B cell (primary cell): ENCODE measurements at regions not wholly inside any gene's neighbourhood (a gene's known extent, or its start where the extent isn't known, plus 50 kb on each side); places are given as distances from the start of the nearest gene placed in this dataset.

Experiments used
- ATAC-seq: fragments of 200-7000 bp; cut with Tn5 transposase; one replicate; pipeline ENCODE4 v1.10.0; 2021; ENCODE audit warnings: low read depth, mild to moderate bottlenecking, moderate number of reproducible peaks, moderate library complexity
- CTCF ChIA-PET: fragments of 350-600 bp; sonication (Branson Sonifier 250); formaldehyde crosslinking; loops from one replicate; lab custom pipeline; 2021; ENCODE audit warnings: antibody characterized with exemption, inconsistent platforms; lab: Charles Lee
- POLR2A ChIA-PET: fragments of 350-600 bp; sonication (Branson Sonifier 250); formaldehyde crosslinking; loops from one replicate; lab custom pipeline; 2021; ENCODE audit warnings: antibody characterized with exemption; lab: Charles Lee
- DNase-seq: peaks from one replicate; pipeline ENCODE4 v3.0.0; 2013
- H2AFZ ChIP-seq: 2 replicates; pipeline ENCODE4 v1.6.1; 2012; ENCODE audit warnings: mild to moderate bottlenecking, low read depth, low read length; ENCODE audit not compliant: insufficient read depth, poor library complexity, severe bottlenecking
- H3K27ac ChIP-seq, 2 donors: 1 replicate in 1 of 2; 2 replicates in 1 of 2; pipeline ENCODE4 v1.5.1; 2012 to 2013; ENCODE audit warnings: low read length in 2 of 2, mild to moderate bottlenecking in 2 of 2, moderate library complexity in 1 of 2
- H3K27me3 ChIP-seq, 4 experiments: fragments of 200-600 bp in 1 of 4; sonication (generic) in 1 of 4; replicated peaks in 1 of 4; 1 replicate in 2 of 4; 2 replicates in 2 of 4; pipeline versions ENCODE4 v1.6.1 to v1.7.0; 2013 to 2016; ENCODE audit warnings: low read length in 3 of 4, mild to moderate bottlenecking in 2 of 4, mixed read lengths in 1 of 4, moderate library complexity in 1 of 4; ENCODE audit not compliant: insufficient read depth in 4 of 4, control insufficient read depth in 3 of 4; ENCODE audit errors: control extremely low read depth in 1 of 4
- H3K36me3 ChIP-seq, 2 experiments: replicated peaks in 1 of 2; 1 replicate in 1 of 2; 2 replicates in 1 of 2; pipeline versions ENCODE4 v1.6.1 to v1.7.1; 2013; ENCODE audit warnings: low read length in 1 of 2; ENCODE audit not compliant: insufficient read depth in 2 of 2, control insufficient read depth in 1 of 2; ENCODE audit errors: control extremely low read depth in 1 of 2, extremely low read depth in 1 of 2
- H3K4me1 ChIP-seq, 2 donors: fragments of 200-600 bp in 1 of 2; sonication (generic) in 1 of 2; 1 replicate in 1 of 2; 2 replicates in 1 of 2; pipeline versions ENCODE4 v1.5.1 to v1.6.1; 2013 to 2017; ENCODE audit warnings: low read length in 2 of 2; ENCODE audit not compliant: control insufficient read depth in 2 of 2, insufficient read depth in 2 of 2
- H3K4me2 ChIP-seq: replicated peaks from 2 replicates; pipeline ENCODE3; 2012; ENCODE audit warnings: mild to moderate bottlenecking, low read depth, low read length; ENCODE audit not compliant: poor library complexity, severe bottlenecking
- H3K4me3 ChIP-seq, 5 experiments: fragments of 200-600 bp in 1 of 5; sonication (generic) in 1 of 5; 1 replicate in 3 of 5; 2 replicates in 2 of 5; pipeline versions ENCODE4 v1.5.1 to v1.7.0; 2011 to 2016; ENCODE audit warnings: low read length in 4 of 5, mild to moderate bottlenecking in 4 of 5, low read depth in 2 of 5, control low read depth in 1 of 5, moderate library complexity in 1 of 5; ENCODE audit not compliant: insufficient read depth in 1 of 5; ENCODE audit errors: control extremely low read depth in 1 of 5, extremely low read depth in 1 of 5
- H3K79me2 ChIP-seq: fragments of 200-600 bp; sonication (generic); one replicate; pipeline ENCODE4 v1.6.0; 2016; ENCODE audit warnings: low read length; ENCODE audit not compliant: control insufficient read depth, insufficient read depth
- H3K9ac ChIP-seq: fragments of 200-600 bp; sonication (generic); 2 replicates; pipeline ENCODE4 v1.6.1; 2017; ENCODE audit warnings: mild to moderate bottlenecking, low read length, moderate library complexity
- H3K9me3 ChIP-seq, 3 donors: one replicate each; pipeline versions ENCODE4 v1.6.1 to v1.7.1; 2013; ENCODE audit warnings: low read length in 2 of 3; ENCODE audit not compliant: control insufficient read depth in 2 of 3, insufficient read depth in 1 of 3; ENCODE audit errors: control extremely low read depth in 1 of 3
- H4K20me1 ChIP-seq: 2 replicates; pipeline ENCODE4 v1.6.0; 2012; ENCODE audit warnings: mild to moderate bottlenecking, low read length; ENCODE audit not compliant: insufficient read depth, control insufficient read depth, poor library complexity, severe bottlenecking
- H3K27ac Mint-ChIP-seq: one replicate; pipeline ENCODE4 v1.8.0; 2021; ENCODE audit warnings: mixed read lengths
- H3K27me3 Mint-ChIP-seq: one replicate; pipeline ENCODE4 v1.8.0; 2021; ENCODE audit warnings: mixed read lengths
- H3K4me1 Mint-ChIP-seq: one replicate; pipeline ENCODE4 v1.8.0; 2021; ENCODE audit warnings: mixed read lengths
- H3K4me3 Mint-ChIP-seq: one replicate; pipeline ENCODE4 v1.8.0; 2021; ENCODE audit warnings: mixed read lengths
- H3K9me3 Mint-ChIP-seq: one replicate; pipeline ENCODE4 v1.8.0; 2022; ENCODE audit warnings: mixed read lengths; ENCODE audit not compliant: insufficient read depth
- EZH2 ChIP-seq: IDR thresholded peaks from 2 replicates; pipeline ENCODE4 v1.6.1; 2012; ENCODE audit warnings: borderline replicate concordance, low read depth, mild to moderate bottlenecking, moderate library complexity, low read length; ENCODE audit not compliant: insufficient read depth, poor library complexity, severe bottlenecking
- whole genome bisulfite sequencing: methylation state at CpG from one replicate; pipeline ENCODE4 v1.1.5; 2013; ENCODE audit warnings: missing lambda C conversion rate; ENCODE audit not compliant: insufficient coverage; 5-methylcytosine and 5-hydroxymethylcytosine counted together
- intact Hi-C: fragments of 100-400 bp; cut with micrococcal nuclease; formaldehyde crosslinking; loops from one replicate; pipeline ENCODE4 v1.10.0; 2022
- TF ChIP-seq, protein P1 (sequence below): fragments of 200-600 bp; IDR thresholded peaks from one replicate; pipeline ENCODE4 v1.8.0; 2022; ENCODE audit warnings: antibody characterized with exemption, mild to moderate bottlenecking

- ATAC-seq (no peak), DNase-seq (no peak)
- WGBS: 76% methylated on average over 5 of the region's 7 CpGs
- TF ChIP-seq, protein P1, sequence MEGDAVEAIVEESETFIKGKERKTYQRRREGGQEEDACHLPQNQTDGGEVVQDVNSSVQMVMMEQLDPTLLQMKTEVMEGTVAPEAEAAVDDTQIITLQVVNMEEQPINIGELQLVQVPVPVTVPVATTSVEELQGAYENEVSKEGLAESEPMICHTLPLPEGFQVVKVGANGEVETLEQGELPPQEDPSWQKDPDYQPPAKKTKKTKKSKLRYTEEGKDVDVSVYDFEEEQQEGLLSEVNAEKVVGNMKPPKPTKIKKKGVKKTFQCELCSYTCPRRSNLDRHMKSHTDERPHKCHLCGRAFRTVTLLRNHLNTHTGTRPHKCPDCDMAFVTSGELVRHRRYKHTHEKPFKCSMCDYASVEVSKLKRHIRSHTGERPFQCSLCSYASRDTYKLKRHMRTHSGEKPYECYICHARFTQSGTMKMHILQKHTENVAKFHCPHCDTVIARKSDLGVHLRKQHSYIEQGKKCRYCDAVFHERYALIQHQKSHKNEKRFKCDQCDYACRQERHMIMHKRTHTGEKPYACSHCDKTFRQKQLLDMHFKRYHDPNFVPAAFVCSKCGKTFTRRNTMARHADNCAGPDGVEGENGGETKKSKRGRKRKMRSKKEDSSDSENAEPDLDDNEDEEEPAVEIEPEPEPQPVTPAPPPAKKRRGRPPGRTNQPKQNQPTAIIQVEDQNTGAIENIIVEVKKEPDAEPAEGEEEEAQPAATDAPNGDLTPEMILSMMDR: no peak
- TF ChIP-seq EZH2: no peak
- H3K27ac ChIP-seq: no peak overlapping the region
- H3K27me3 ChIP-seq: peaks cover 0 to 10% (median 1%) of the 10 kb centered on the region in 4 experiments
- H3K27ac Mint-ChIP-seq: no peak overlapping the region
- H3K9me3 ChIP-seq: no peaks in the 10 kb centered on the region
- intact Hi-C loops: no loop called here
- no peaks in the 10 kb centered on the region for H3K79me2 ChIP-seq
- H3K4me1 Mint-ChIP-seq: peaks cover 3% of the 10 kb centered on the region
- H3K9ac ChIP-seq: no peak overlapping the region
- ChIA-PET POLR2A (no interaction called here), CTCF (interaction anchor here (0.8 to 3.1 kb wide), 2 partner anchors 10 to 16 kb away, joined by 3 to 9 read pairs; no protein-coding TSS in a partner anchor)
- peaks cover 32% of the 10 kb centered on the region for H3K27me3 Mint-ChIP-seq
- H3K4me2 ChIP-seq: no peak overlapping the region
- H3K4me3 ChIP-seq: no peak overlapping the region
- peaks cover under 1% of the 10 kb centered on the region for H3K9me3 Mint-ChIP-seq
- no peaks in the 10 kb centered on the region for H4K20me1 ChIP-seq
- no peak overlapping the region for H3K4me3 Mint-ChIP-seq
- H2AFZ ChIP-seq: no peak overlapping the region
- no peaks in the 10 kb centered on the region for H3K36me3 ChIP-seq
- no peaks in the 10 kb centered on the region for H3K4me1 ChIP-seq
These were observed 123.5 kb upstream of the RALGAPA2 start for GRCh38 chr20:20835897-20836296.

- Histone ChIP-seq H2AFZ (no peak overlapping the region), H3K9ac (no peak overlapping the region), H3K79me2 (no peaks in the 10 kb centered on the region), H3K27me3 (peaks cover 0 to 10% (median 1%) of the 10 kb centered on the region in 4 experiments), H3K9me3 (peaks cover 0 to 8% (median 0%) of the 10 kb centered on the region in 3 donors), H3K36me3 (no peaks in the 10 kb centered on the region), H3K4me3 (no peak overlapping the region), H3K4me1 (no peaks in the 10 kb centered on the region), H3K27ac (no peak overlapping the region), H4K20me1 (no peaks in the 10 kb centered on the region), H3K4me2 (no peak overlapping the region)
- CTCF ChIA-PET: interaction anchor here (1.5 kb wide), 1 partner anchor 10 kb away, joined by 4 read pairs; no protein-coding TSS in a partner anchor
- Mint-ChIP-seq H3K4me3 (no peak overlapping the region), H3K27ac (no peak overlapping the region), H3K4me1 (peaks cover 3% of the 10 kb centered on the region), H3K27me3 (peaks cover 32% of the 10 kb centered on the region), H3K9me3 (peaks cover 5% of the 10 kb centered on the region)
- no peak for TF ChIP-seq EZH2
- TF ChIP-seq, protein P1: no peak
- POLR2A ChIA-PET: no interaction called here
- intact Hi-C loops: no loop called here
- DNase-seq (no peak), ATAC-seq (no peak)
- no CpG with 5 or more reads among the region's 1 CpG for WGBS
These were observed 121.6 kb upstream of the RALGAPA2 start for GRCh38 chr20:20834008-20834407.
